Osteocyte (in vitro differentiated cells): ENCODE measurements at regions not wholly inside any gene's neighbourhood (a gene's known extent, or its start where the extent isn't known, plus 50 kb on each side); places are given as distances from the start of the nearest gene placed in this dataset.

Source experiments
- DNase-seq: peaks from one replicate; pipeline ENCODE4 v3.0.0; 2021; ENCODE audit warnings: mixed read lengths; ENCODE audit not compliant: unreplicated experiment; ENCODE audit errors: extremely low spot score
- H3K27ac Mint-ChIP-seq: one replicate; pipeline ENCODE4 v1.8.0; 2021; ENCODE audit warnings: mild to moderate bottlenecking, mixed read lengths; ENCODE audit not compliant: unreplicated experiment
- H3K27me3 Mint-ChIP-seq: one replicate; pipeline ENCODE4 v1.8.0; 2021; ENCODE audit warnings: mixed read lengths; ENCODE audit not compliant: unreplicated experiment
- H3K36me3 Mint-ChIP-seq: one replicate; pipeline ENCODE4 v1.8.0; 2021; ENCODE audit warnings: mixed read lengths; ENCODE audit not compliant: unreplicated experiment
- H3K4me1 Mint-ChIP-seq: one replicate; pipeline ENCODE4 v1.8.0; 2021; ENCODE audit warnings: mixed read lengths; ENCODE audit not compliant: unreplicated experiment
- H3K4me3 Mint-ChIP-seq: one replicate; pipeline ENCODE4 v1.8.0; 2021; ENCODE audit warnings: mild to moderate bottlenecking, moderate library complexity, mixed read lengths; ENCODE audit not compliant: unreplicated experiment
- H3K9me3 Mint-ChIP-seq: one replicate; pipeline ENCODE4 v1.8.0; 2021; ENCODE audit warnings: mixed read lengths; ENCODE audit not compliant: unreplicated experiment
- TF ChIP-seq, protein P1 (sequence below): fragments of 200-600 bp; sonication (generic); IDR thresholded peaks from 2 replicates; pipeline ENCODE4 v1.5.0; 2021; ENCODE audit warnings: antibody characterized with exemption, mild to moderate bottlenecking, moderate library complexity

DNA sequence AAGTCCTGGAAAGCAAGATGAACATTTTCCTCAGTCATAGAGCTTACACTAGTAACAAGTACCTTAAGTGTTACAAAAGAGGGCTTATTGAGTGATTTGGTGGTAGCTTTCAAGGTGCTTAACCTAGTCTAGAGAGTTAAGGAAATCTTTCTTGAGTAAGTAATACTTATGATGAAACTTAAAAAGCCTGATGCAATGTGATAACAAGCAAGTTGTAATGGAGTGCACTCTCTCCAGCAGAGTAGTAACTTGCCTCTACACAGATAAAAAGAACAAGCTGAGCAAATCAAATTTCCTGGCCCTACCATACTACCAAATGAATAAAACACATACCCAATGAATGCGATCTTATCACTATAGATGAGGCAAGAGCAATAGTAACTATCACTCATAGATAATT is 639.9 kb upstream of the FBXO33 start:
- no peaks in the 10 kb centered on the region for H3K27me3 Mint-ChIP-seq
- peaks cover 8% of the 10 kb centered on the region for H3K9me3 Mint-ChIP-seq
- no peak overlapping the region for H3K4me3 Mint-ChIP-seq
- TF ChIP-seq, protein P1, sequence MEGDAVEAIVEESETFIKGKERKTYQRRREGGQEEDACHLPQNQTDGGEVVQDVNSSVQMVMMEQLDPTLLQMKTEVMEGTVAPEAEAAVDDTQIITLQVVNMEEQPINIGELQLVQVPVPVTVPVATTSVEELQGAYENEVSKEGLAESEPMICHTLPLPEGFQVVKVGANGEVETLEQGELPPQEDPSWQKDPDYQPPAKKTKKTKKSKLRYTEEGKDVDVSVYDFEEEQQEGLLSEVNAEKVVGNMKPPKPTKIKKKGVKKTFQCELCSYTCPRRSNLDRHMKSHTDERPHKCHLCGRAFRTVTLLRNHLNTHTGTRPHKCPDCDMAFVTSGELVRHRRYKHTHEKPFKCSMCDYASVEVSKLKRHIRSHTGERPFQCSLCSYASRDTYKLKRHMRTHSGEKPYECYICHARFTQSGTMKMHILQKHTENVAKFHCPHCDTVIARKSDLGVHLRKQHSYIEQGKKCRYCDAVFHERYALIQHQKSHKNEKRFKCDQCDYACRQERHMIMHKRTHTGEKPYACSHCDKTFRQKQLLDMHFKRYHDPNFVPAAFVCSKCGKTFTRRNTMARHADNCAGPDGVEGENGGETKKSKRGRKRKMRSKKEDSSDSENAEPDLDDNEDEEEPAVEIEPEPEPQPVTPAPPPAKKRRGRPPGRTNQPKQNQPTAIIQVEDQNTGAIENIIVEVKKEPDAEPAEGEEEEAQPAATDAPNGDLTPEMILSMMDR = no peak
- H3K36me3 Mint-ChIP-seq = no peaks in the 10 kb centered on the region
- H3K4me1 Mint-ChIP-seq = no peaks in the 10 kb centered on the region
- no peak overlapping the region for H3K27ac Mint-ChIP-seq
- no peak for DNase-seq

DNA sequence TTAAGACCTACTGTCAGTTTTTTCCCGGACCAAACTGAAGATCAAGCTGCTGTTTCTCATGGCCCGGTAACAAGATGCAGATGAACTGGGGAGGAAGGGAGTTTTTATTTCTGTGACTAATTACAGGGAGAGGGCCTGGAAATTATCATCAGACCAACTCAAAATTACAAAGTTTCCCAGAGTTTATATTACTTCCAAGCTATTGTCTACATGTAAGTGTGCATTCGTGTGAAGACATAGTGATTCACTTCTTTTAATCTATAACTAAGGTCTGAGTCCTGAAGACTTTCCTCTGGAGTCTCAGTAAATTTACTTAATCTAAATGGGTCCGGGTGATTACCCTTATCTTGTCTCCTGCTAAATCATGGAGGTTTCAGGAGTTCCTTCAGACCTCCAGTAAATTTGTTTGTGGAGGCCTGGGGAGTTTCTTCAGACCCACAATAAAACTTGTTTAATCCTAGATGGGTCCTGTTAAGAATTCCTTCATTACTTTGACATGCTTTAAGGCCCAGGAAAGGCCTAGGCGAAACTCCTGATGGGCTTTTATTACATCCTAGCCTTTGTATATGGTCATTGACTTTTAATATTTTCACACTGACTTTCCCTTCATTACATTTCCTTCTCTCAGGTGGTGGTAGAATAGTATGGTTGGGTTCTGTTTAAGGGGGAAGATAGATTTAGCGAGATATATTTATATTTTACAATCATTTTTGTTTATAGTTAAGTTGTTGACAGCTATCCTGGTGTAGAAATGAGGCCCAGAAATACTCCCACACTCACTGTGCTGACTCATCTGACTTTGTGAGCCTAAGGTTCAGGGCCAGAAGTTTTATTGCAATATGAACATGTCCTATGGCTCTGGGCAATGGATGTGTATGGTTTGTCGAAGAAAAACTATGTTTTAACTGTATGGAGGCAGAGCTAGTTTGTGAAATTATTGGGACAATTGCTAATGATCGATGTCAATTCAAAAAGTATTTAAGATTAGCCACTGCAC is 627.0 kb upstream of the FBXO33 start:
- Mint-ChIP-seq H3K36me3 (no peaks in the 10 kb centered on the region), H3K4me1 (no peaks in the 10 kb centered on the region), H3K9me3 (no peaks in the 10 kb centered on the region), H3K4me3 (no peak overlapping the region), H3K27ac (no peak overlapping the region), H3K27me3 (no peaks in the 10 kb centered on the region)
- DNase-seq = no peak
- TF ChIP-seq, protein P1 = no peak

DNA sequence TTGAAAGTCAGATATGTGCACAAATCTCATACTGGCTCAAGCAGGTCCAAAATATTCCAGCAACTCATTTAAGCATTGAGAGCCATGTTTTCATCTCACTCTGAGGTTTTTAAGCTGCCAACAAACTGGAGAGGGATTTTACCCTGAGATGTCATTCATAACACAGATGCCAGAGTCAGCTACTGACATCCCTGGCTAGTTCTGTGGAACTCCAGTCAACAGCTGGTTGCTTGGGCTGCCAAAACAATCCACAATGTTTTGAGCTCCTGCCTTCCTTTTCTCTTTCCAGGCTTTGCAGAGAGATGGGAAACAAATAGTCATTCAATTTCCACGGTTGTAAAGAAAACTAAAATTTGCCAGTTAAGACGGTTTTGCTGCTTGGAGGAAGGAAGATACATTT is 621.2 kb upstream of the FBXO33 start:
- no peaks in the 10 kb centered on the region for H3K9me3 Mint-ChIP-seq
- no peaks in the 10 kb centered on the region for H3K36me3 Mint-ChIP-seq
- no peaks in the 10 kb centered on the region for H3K4me1 Mint-ChIP-seq
- H3K27ac Mint-ChIP-seq = no peak overlapping the region
- DNase-seq = no peak
- no peak overlapping the region for H3K4me3 Mint-ChIP-seq
- TF ChIP-seq, protein P1 = no peak
- no peaks in the 10 kb centered on the region for H3K27me3 Mint-ChIP-seq

DNA sequence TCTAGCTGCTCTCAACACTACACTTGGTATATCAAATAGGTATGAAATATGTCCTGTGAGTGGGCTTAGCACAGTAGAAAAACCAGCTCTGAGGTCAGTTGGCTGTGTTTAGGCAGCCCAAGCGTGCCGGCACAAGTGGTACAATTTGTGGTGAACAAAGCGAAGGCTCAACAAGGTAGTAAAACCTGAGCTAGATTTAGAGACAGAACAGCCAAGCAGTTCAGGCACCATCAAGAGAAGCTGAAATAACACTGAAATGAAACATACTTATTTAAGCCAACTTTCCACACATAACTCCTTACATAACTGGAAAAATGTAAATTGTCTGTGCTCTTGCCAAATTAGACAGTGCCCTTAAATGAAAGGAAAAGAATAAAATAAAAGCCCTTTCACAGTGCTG is 596.8 kb upstream of the FBXO33 start:
- H3K36me3 Mint-ChIP-seq = no peaks in the 10 kb centered on the region
- H3K4me1 Mint-ChIP-seq = no peaks in the 10 kb centered on the region
- DNase-seq = no peak
- TF ChIP-seq, protein P1 = no peak
- H3K4me3 Mint-ChIP-seq = no peak overlapping the region
- H3K27ac Mint-ChIP-seq = no peak overlapping the region
- H3K27me3 Mint-ChIP-seq = no peaks in the 10 kb centered on the region
- H3K9me3 Mint-ChIP-seq = no peaks in the 10 kb centered on the region

DNA sequence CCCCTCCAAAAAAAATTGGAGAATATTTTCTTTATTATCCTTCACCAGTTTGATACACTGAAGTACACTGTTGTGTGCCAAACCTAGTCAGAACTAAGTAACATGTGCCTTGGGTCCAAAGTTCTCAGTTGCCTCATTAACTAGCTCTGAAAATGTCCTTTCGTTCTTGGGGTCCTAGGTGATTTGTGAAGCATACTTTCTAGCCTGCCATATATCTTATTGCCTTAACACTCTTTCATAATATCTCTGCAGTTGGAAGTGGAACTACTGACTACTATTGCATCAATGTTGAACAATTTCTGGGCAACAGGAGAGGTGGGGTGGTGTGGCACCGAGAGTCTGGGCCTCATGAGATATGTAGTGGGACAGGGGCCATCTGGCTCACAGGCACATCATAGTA is 592.9 kb upstream of the FBXO33 start:
- Mint-ChIP-seq H3K4me1 (no peaks in the 10 kb centered on the region), H3K27ac (no peak overlapping the region), H3K4me3 (no peak overlapping the region), H3K27me3 (no peaks in the 10 kb centered on the region), H3K9me3 (peaks cover 7% of the 10 kb centered on the region), H3K36me3 (no peaks in the 10 kb centered on the region)
- DNase-seq = no peak
- TF ChIP-seq, protein P1 = no peak
